ENCODE measurements at regions not wholly inside any gene's neighbourhood (a gene's known extent, or its start where the extent isn't known, plus 50 kb on each side); places are given as distances from the start of the nearest gene placed in this dataset.

- no peak overlapping the region for H3K4me3 ChIP-seq (ENCODE audit: control insufficient read depth in 1 of 2, extremely low read depth in 1 of 2, low read length in 1 of 2)
- no peak for DNase-seq
- Mint-ChIP-seq H3K4me3 (no peak overlapping the region), H3K36me3 (no peaks in the 10 kb centered on the region), H3K4me1 (no peaks in the 10 kb centered on the region), H3K9me3 (no peaks in the 10 kb centered on the region), H3K27ac (no peak overlapping the region), H3K27me3 (peaks cover 4 to 6% of the 10 kb centered on the region in 2 donors)
- peaks cover 0 to 8% of the 10 kb centered on the region in 2 experiments for H3K27me3 ChIP-seq (replicated peaks in 1 of 2; ENCODE audit: control insufficient read depth in 2 of 2, extremely low read depth in 1 of 2, insufficient read depth in 2 of 2, low read length in 1 of 2)
- H3K27ac ChIP-seq (ENCODE audit: low read length): no peak overlapping the region
- POLR2A ChIA-PET: no interaction called here
- no peak for ATAC-seq (replicated peaks in 1 of 4)
- no peaks in the 10 kb centered on the region for H3K36me3 ChIP-seq (ENCODE audit: control insufficient read depth in 2 of 2, extremely low read depth in 1 of 2, insufficient read depth in 1 of 2, low read length in 1 of 2)
- no peaks in the 10 kb centered on the region for H3K9me3 ChIP-seq
- WGBS (ENCODE audit: insufficient coverage): 82% methylated on average over 4 of the region's 4 CpGs
- H3K4me1 ChIP-seq (ENCODE audit: control insufficient read depth in 1 of 2, extremely low read depth in 1 of 2, insufficient read depth in 2 of 2, low read length in 2 of 2): no peaks in the 10 kb centered on the region
- CTCF ChIA-PET: no interaction called here
Observed at GRCh38 chr6:167453082-167453446, 128.2 kb downstream of the TTLL2 start.

GRCh38 chr6:167454003-167454402 lies 129.1 kb downstream of the TTLL2 start:
- no peaks in the 10 kb centered on the region for H3K4me1 ChIP-seq (ENCODE audit: control insufficient read depth in 1 of 2, extremely low read depth in 1 of 2, insufficient read depth in 2 of 2, low read length in 2 of 2)
- H3K4me3 ChIP-seq (ENCODE audit: control insufficient read depth in 1 of 2, extremely low read depth in 1 of 2, low read length in 1 of 2): no peak overlapping the region
- ChIA-PET POLR2A (no interaction called here), CTCF (no interaction called here)
- H3K27ac ChIP-seq (ENCODE audit: low read length): no peak overlapping the region
- no peaks in the 10 kb centered on the region for H3K36me3 ChIP-seq (ENCODE audit: control insufficient read depth in 2 of 2, extremely low read depth in 1 of 2, insufficient read depth in 1 of 2, low read length in 1 of 2)
- Mint-ChIP-seq H3K4me1 (no peaks in the 10 kb centered on the region), H3K27ac (no peak overlapping the region), H3K9me3 (no peaks in the 10 kb centered on the region), H3K4me3 (no peak overlapping the region), H3K27me3 (peaks cover 10 to 12% of the 10 kb centered on the region in 2 donors), H3K36me3 (no peaks in the 10 kb centered on the region)
- no peaks in the 10 kb centered on the region for H3K9me3 ChIP-seq
- peaks cover 0 to 3% of the 10 kb centered on the region in 2 experiments for H3K27me3 ChIP-seq (replicated peaks in 1 of 2; ENCODE audit: control insufficient read depth in 2 of 2, extremely low read depth in 1 of 2, insufficient read depth in 2 of 2, low read length in 1 of 2)
- ATAC-seq (replicated peaks in 1 of 4): no peak
- no peak for DNase-seq

DNA sequence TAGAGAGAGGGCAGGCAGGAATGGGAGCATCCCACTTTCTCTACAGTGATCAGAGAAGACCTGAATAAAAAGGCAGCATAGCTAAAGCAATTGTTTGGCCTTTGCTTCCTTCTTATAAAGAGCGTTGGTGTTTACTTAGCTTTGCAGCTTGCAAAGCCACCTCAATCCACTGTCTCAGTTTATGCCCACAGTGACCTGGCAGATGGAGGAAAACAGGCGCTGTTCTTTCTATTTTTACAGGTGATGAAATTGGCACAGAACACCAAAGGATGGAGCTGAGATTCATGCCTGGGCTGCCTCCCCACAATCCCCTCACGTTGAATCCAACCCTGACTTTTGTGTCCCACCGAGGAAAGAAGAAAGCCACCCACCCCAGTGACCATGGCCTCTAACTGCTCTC lies 130.5 kb downstream of the TTLL2 start:
- WGBS (ENCODE audit: insufficient coverage): 70% methylated on average over 3 of the region's 4 CpGs
- no peak for ATAC-seq (replicated peaks in 1 of 4)
- Mint-ChIP-seq H3K36me3 (no peaks in the 10 kb centered on the region), H3K9me3 (no peaks in the 10 kb centered on the region), H3K4me3 (no peak overlapping the region), H3K27ac (no peak overlapping the region), H3K27me3 (peaks cover 19 to 20% of the 10 kb centered on the region in 2 donors), H3K4me1 (no peaks in the 10 kb centered on the region)
- Histone ChIP-seq H3K4me1 (ENCODE audit: control insufficient read depth in 1 of 2, extremely low read depth in 1 of 2, insufficient read depth in 2 of 2, low read length in 2 of 2) (no peaks in the 10 kb centered on the region), H3K36me3 (ENCODE audit: control insufficient read depth in 2 of 2, extremely low read depth in 1 of 2, insufficient read depth in 1 of 2, low read length in 1 of 2) (no peaks in the 10 kb centered on the region), H3K4me3 (ENCODE audit: control insufficient read depth in 1 of 2, extremely low read depth in 1 of 2, low read length in 1 of 2) (no peak overlapping the region), H3K9me3 (no peaks in the 10 kb centered on the region), H3K27me3 (replicated peaks in 1 of 2; ENCODE audit: control insufficient read depth in 2 of 2, extremely low read depth in 1 of 2, insufficient read depth in 2 of 2, low read length in 1 of 2) (peaks cover 0 to 3% of the 10 kb centered on the region in 2 experiments), H3K27ac (ENCODE audit: low read length) (no peak overlapping the region)
- POLR2A ChIA-PET: no interaction called here
- CTCF ChIA-PET: no interaction called here
- no peak for DNase-seq

- Histone ChIP-seq H3K27ac (ENCODE audit: low read length) (no peak overlapping the region), H3K9me3 (no peaks in the 10 kb centered on the region), H3K4me3 (ENCODE audit: control insufficient read depth in 1 of 2, extremely low read depth in 1 of 2, low read length in 1 of 2) (no peak overlapping the region), H3K4me1 (ENCODE audit: control insufficient read depth in 1 of 2, extremely low read depth in 1 of 2, insufficient read depth in 2 of 2, low read length in 2 of 2) (no peaks in the 10 kb centered on the region), H3K27me3 (replicated peaks in 1 of 2; ENCODE audit: control insufficient read depth in 2 of 2, extremely low read depth in 1 of 2, insufficient read depth in 2 of 2, low read length in 1 of 2) (peaks cover 0 to 8% of the 10 kb centered on the region in 2 experiments), H3K36me3 (ENCODE audit: control insufficient read depth in 2 of 2, extremely low read depth in 1 of 2, insufficient read depth in 1 of 2, low read length in 1 of 2) (no peaks in the 10 kb centered on the region)
- Mint-ChIP-seq H3K9me3 (no peaks in the 10 kb centered on the region), H3K27ac (no peak overlapping the region), H3K27me3 (peaks cover 30 to 31% of the 10 kb centered on the region in 2 donors), H3K4me1 (no peaks in the 10 kb centered on the region), H3K36me3 (no peaks in the 10 kb centered on the region), H3K4me3 (no peak overlapping the region)
- no peak for ATAC-seq (replicated peaks in 1 of 4)
- WGBS (ENCODE audit: insufficient coverage): 85% methylated on average over 8 of the region's 12 CpGs
- ChIA-PET CTCF (interaction anchor here in 1 of 2 donors (0.6 kb wide), 1 partner anchor 112 kb away, joined by 3 read pairs; no protein-coding TSS in a partner anchor), POLR2A (no interaction called here)
- DNase-seq: no peak
Observed at GRCh38 chr6:167462514-167463312, 137.8 kb downstream of the TTLL2 start.

DNA sequence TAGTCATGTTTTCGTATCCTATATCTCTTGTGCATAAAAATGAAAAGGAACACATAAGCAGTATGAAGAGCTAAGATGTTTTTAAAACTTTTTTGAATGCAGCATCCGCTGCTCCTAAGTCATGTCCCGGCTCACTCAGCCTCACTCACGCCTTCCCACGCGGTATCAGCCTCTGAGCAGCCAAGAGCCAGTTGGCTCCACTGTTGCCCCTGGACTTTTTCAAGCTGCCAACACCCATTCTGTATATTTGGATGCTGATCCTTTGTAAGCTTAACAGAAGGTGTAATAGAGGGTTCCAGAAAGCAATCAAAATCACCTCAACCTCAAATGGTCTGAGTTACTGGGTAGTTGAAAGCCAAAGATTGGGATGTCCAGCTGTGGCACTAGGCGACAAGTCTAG lies 139.3 kb downstream of the TTLL2 start:
- no peak for ATAC-seq (replicated peaks in 1 of 4)
- DNase-seq: no peak
- no peaks in the 10 kb centered on the region for H3K36me3 ChIP-seq (ENCODE audit: control insufficient read depth in 2 of 2, extremely low read depth in 1 of 2, insufficient read depth in 1 of 2, low read length in 1 of 2)
- peaks cover 24 to 27% of the 10 kb centered on the region in 2 donors for H3K27me3 Mint-ChIP-seq
- peaks cover 0 to 8% of the 10 kb centered on the region in 2 experiments for H3K27me3 ChIP-seq (replicated peaks in 1 of 2; ENCODE audit: control insufficient read depth in 2 of 2, extremely low read depth in 1 of 2, insufficient read depth in 2 of 2, low read length in 1 of 2)
- no peaks in the 10 kb centered on the region for H3K9me3 Mint-ChIP-seq
- no peaks in the 10 kb centered on the region for H3K9me3 ChIP-seq
- no peaks in the 10 kb centered on the region for H3K36me3 Mint-ChIP-seq
- no peak overlapping the region for H3K27ac ChIP-seq (ENCODE audit: low read length)
- H3K4me1 Mint-ChIP-seq: peaks cover 2 to 4% (median 3%) of the 10 kb centered on the region in 3 donors
- no peak overlapping the region for H3K4me3 ChIP-seq (ENCODE audit: control insufficient read depth in 1 of 2, extremely low read depth in 1 of 2, low read length in 1 of 2)
- H3K27ac Mint-ChIP-seq: no peak overlapping the region
- POLR2A ChIA-PET: no interaction called here
- no peak overlapping the region for H3K4me3 Mint-ChIP-seq
- 100% methylated on average over 1 of the region's 7 CpGs for WGBS (ENCODE audit: insufficient coverage)
- CTCF ChIA-PET: no interaction called here
- H3K4me1 ChIP-seq (ENCODE audit: control insufficient read depth in 1 of 2, extremely low read depth in 1 of 2, insufficient read depth in 2 of 2, low read length in 2 of 2): no peaks in the 10 kb centered on the region

DNA sequence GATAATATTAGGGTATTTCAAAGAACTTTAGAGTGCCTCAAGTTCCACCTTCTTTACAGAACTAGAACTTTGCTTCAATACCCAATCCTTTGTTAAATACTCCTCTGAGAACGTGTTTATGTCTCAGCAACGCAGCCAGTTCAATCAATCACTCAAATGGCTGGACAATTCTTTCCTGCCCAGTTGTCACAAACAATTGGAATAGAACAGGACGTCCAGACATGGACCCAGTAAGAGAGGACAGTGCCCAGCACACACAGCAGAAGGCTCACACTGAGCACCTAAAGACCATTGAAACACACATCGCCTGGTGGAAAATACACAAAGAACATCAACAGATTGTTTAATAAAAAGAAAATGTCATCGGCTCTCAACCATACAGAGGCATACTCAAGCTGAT lies 140.6 kb downstream of the TTLL2 start:
- CTCF ChIA-PET: no interaction called here

More for the DNA sequence above, 140.6 kb downstream of the TTLL2 start:
- no peaks in the 10 kb centered on the region for H3K4me1 ChIP-seq (ENCODE audit: control insufficient read depth in 1 of 2, extremely low read depth in 1 of 2, insufficient read depth in 2 of 2, low read length in 2 of 2)
- no peaks in the 10 kb centered on the region for H3K9me3 ChIP-seq
- Mint-ChIP-seq H3K9me3 (no peaks in the 10 kb centered on the region), H3K27ac (no peak overlapping the region), H3K36me3 (no peaks in the 10 kb centered on the region), H3K4me1 (peaks cover 2 to 5% (median 4%) of the 10 kb centered on the region in 3 donors), H3K27me3 (peaks cover 17 to 19% of the 10 kb centered on the region in 2 donors), H3K4me3 (no peak overlapping the region)
- H3K36me3 ChIP-seq (ENCODE audit: control insufficient read depth in 2 of 2, extremely low read depth in 1 of 2, insufficient read depth in 1 of 2, low read length in 1 of 2): no peaks in the 10 kb centered on the region
- WGBS (ENCODE audit: insufficient coverage): 48% methylated on average over 4 of the region's 5 CpGs
- H3K27ac ChIP-seq (ENCODE audit: low read length): no peak overlapping the region
- DNase-seq (no peak), ATAC-seq (replicated peaks in 1 of 4) (no peak)
- POLR2A ChIA-PET: no interaction called here
- H3K27me3 ChIP-seq (replicated peaks in 1 of 2; ENCODE audit: control insufficient read depth in 2 of 2, extremely low read depth in 1 of 2, insufficient read depth in 2 of 2, low read length in 1 of 2): peaks cover 0 to 8% of the 10 kb centered on the region in 2 experiments
- H3K4me3 ChIP-seq (ENCODE audit: control insufficient read depth in 1 of 2, extremely low read depth in 1 of 2, low read length in 1 of 2): no peak overlapping the region
